ENCODE measurements at regions not wholly inside any gene's neighbourhood (a gene's known extent, or its start where the extent isn't known, plus 50 kb on each side); places are given as distances from the start of the nearest gene placed in this dataset.

GRCh38 chr5:173733425-173733824 is 117.0 kb upstream of the BOD1 start:
- no TSS peak for BruUV-seq (replicated peaks)
- no peaks in the 10 kb centered on the region for H3K27me3 ChIP-seq (ENCODE audit: control insufficient read depth, insufficient read depth, low read length)
- ChIA-PET CTCF (no interaction called here), POLR2A (no interaction called here)
- intact Hi-C loops (cut with micrococcal nuclease; ENCODE audit: unreplicated experiment) (no loop called here), in situ Hi-C loops (cut with HindIII; ENCODE audit: low pct_unique_long_range_greater_than_20kb, low sequenced_read_pairs) (no loop called here)
- no peak for ATAC-seq
- no peaks in the 10 kb centered on the region for H3K9me3 ChIP-seq (ENCODE audit: control insufficient read depth, insufficient read depth, low read depth, low read length)
- H3K36me3 ChIP-seq (ENCODE audit: control insufficient read depth, insufficient read depth, low read length): no peaks in the 10 kb centered on the region
- no peaks in the 10 kb centered on the region for H3K4me1 ChIP-seq (ENCODE audit: control insufficient read depth, insufficient read depth, low read length)
- no peak overlapping the region for H3K4me3 ChIP-seq (ENCODE audit: low read depth in 2 of 2, low read length in 2 of 2)
- TF ChIP-seq REST (IDR thresholded peaks at IDR 0.05; ENCODE audit: insufficient read depth in 1 of 2, low read depth in 2 of 2, low read length in 1 of 2): no peak
- TF ChIP-seq POLR2AphosphoS5 (IDR thresholded peaks at IDR 0.05; ENCODE audit: low read depth, low read length): no peak
- no peak for TF ChIP-seq SIN3A (IDR thresholded peaks at IDR 0.05; ENCODE audit: borderline replicate concordance, insufficient read depth, low read depth, low read length)
- TF ChIP-seq CTCF (IDR thresholded peaks at IDR 0.05): no peak
- TF ChIP-seq TCF7L2 (IDR thresholded peaks at IDR 0.05; ENCODE audit: low read depth, low read length): no peak
- H3K27ac ChIP-seq (ENCODE audit: low read length): no peak overlapping the region
- no peak for DNase-seq (ENCODE audit: low read depth, low spot score)

- no peak for TF ChIP-seq SIN3A (IDR thresholded peaks at IDR 0.05; ENCODE audit: borderline replicate concordance, insufficient read depth, low read depth, low read length)
- no peak for TF ChIP-seq POLR2AphosphoS5 (IDR thresholded peaks at IDR 0.05; ENCODE audit: low read depth, low read length)
- no peak for TF ChIP-seq REST (IDR thresholded peaks at IDR 0.05; ENCODE audit: insufficient read depth in 1 of 2, low read depth in 2 of 2, low read length in 1 of 2)
- TF ChIP-seq TCF7L2 (IDR thresholded peaks at IDR 0.05; ENCODE audit: low read depth, low read length): no peak
- no peak overlapping the region for H3K4me3 ChIP-seq (ENCODE audit: low read depth in 2 of 2, low read length in 2 of 2)
- H3K9me3 ChIP-seq (ENCODE audit: control insufficient read depth, insufficient read depth, low read depth, low read length): no peaks in the 10 kb centered on the region
- CTCF ChIA-PET: no interaction called here
- H3K4me1 ChIP-seq (ENCODE audit: control insufficient read depth, insufficient read depth, low read length): no peaks in the 10 kb centered on the region
- POLR2A ChIA-PET: no interaction called here
- DNase-seq (ENCODE audit: low read depth, low spot score): no peak
- H3K27me3 ChIP-seq (ENCODE audit: control insufficient read depth, insufficient read depth, low read length): no peaks in the 10 kb centered on the region
- H3K36me3 ChIP-seq (ENCODE audit: control insufficient read depth, insufficient read depth, low read length): no peaks in the 10 kb centered on the region
- H3K27ac ChIP-seq (ENCODE audit: low read length): no peak overlapping the region
- BruUV-seq (replicated peaks): no TSS peak
- intact Hi-C loops (cut with micrococcal nuclease; ENCODE audit: unreplicated experiment) (no loop called here), in situ Hi-C loops (cut with HindIII; ENCODE audit: low pct_unique_long_range_greater_than_20kb, low sequenced_read_pairs) (no loop called here)
- no peak for ATAC-seq
These were observed 117.5 kb upstream of the BOD1 start for GRCh38 chr5:173733831-173734501.
